ENCODE measurements at regions not wholly inside any gene's neighbourhood (a gene's known extent, or its start where the extent isn't known, plus 50 kb on each side); places are given as distances from the start of the nearest gene placed in this dataset.

DNA sequence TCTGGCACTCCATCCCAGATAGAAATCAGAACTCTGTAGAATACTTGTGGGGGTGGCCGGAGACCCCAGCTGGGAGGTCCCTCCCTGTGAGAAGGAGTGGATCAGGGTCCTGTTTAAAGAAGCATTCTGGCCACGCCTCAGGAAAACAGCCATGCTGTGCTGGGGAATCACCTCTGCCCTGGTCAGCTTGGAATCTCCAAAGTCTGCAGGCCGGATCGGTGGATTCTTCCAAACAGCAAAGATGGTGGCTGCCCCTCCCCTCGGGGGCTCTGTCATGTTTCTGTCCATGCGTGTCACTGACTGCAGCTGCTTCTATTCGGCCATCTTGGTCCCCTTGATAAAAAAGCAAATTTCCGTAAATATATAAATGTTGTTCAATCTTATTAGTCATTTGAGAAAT lies 365.9 kb downstream of the JRKL start (continued):
- TF ChIP-seq, protein P1, sequence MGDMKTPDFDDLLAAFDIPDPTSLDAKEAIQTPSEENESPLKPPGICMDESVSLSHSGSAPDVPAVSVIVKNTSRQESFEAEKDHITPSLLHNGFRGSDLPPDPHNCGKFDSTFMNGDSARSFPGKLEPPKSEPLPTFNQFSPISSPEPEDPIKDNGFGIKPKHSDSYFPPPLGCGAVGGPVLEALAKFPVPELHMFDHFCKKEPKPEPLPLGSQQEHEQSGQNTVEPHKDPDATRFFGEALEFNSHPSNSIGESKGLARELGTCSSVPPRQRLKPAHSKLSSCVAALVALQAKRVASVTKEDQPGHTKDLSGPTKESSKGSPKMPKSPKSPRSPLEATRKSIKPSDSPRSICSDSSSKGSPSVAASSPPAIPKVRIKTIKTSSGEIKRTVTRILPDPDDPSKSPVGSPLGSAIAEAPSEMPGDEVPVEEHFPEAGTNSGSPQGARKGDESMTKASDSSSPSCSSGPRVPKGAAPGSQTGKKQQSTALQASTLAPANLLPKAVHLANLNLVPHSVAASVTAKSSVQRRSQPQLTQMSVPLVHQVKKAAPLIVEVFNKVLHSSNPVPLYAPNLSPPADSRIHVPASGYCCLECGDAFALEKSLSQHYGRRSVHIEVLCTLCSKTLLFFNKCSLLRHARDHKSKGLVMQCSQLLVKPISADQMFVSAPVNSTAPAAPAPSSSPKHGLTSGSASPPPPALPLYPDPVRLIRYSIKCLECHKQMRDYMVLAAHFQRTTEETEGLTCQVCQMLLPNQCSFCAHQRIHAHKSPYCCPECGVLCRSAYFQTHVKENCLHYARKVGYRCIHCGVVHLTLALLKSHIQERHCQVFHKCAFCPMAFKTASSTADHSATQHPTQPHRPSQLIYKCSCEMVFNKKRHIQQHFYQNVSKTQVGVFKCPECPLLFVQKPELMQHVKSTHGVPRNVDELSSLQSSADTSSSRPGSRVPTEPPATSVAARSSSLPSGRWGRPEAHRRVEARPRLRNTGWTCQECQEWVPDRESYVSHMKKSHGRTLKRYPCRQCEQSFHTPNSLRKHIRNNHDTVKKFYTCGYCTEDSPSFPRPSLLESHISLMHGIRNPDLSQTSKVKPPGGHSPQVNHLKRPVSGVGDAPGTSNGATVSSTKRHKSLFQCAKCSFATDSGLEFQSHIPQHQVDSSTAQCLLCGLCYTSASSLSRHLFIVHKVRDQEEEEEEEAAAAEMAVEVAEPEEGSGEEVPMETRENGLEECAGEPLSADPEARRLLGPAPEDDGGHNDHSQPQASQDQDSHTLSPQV (IDR thresholded peaks at IDR 0.05): no peak
- no peak for TF ChIP-seq SMAD1 (IDR thresholded peaks at IDR 0.05; ENCODE audit: low read depth, partially characterized antibody)
- TF ChIP-seq, protein P2, sequence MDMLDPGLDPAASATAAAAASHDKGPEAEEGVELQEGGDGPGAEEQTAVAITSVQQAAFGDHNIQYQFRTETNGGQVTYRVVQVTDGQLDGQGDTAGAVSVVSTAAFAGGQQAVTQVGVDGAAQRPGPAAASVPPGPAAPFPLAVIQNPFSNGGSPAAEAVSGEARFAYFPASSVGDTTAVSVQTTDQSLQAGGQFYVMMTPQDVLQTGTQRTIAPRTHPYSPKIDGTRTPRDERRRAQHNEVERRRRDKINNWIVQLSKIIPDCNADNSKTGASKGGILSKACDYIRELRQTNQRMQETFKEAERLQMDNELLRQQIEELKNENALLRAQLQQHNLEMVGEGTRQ (IDR thresholded peaks at IDR 0.05; ENCODE audit: borderline replicate concordance, low read depth, low read length): no peak

DNA sequence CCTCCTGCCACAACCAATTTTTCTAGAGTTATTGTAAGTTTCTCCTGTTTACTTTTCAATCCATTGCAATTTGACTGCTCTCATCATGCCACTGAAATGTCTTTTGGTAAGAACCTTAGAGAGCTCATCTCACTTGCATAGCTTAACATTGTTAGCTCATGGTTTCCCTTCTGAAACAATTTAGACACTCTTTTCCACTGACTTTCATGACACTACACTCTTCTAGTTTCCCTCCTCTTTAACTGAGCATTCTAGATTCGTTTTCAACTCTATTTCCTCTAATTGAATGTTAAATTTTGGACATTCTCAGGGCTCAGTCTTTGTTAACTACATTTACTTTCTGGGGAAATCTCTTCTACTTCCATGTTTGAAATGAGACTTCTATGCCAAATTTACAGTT lies 369.1 kb downstream of the JRKL start:
- no peak overlapping the region for H3K27ac ChIP-seq (ENCODE audit: control insufficient read depth, insufficient read depth)
- H3K4me1 ChIP-seq (ENCODE audit: control insufficient read depth, insufficient read depth, low read length): no peaks in the 10 kb centered on the region
- H3K27me3 ChIP-seq (replicated peaks in 1 of 2; ENCODE audit: control insufficient read depth in 2 of 2, insufficient read depth in 2 of 2, low read length in 1 of 2): no peaks in the 10 kb centered on the region
- no peak for DNase-seq (ENCODE audit: low read depth, low spot score)
- FAIRE-seq: no peak
- H4K20me1 ChIP-seq (ENCODE audit: control insufficient read depth, insufficient read depth): no peaks in the 10 kb centered on the region
- intact Hi-C loops (cut with micrococcal nuclease; ENCODE audit: unreplicated experiment): no loop called here
- ChIA-PET CTCF (no interaction called here), SMC1A (ENCODE audit: uncharacterized antibody, unreplicated experiment) (no interaction called here), RAD21 (ENCODE audit: unreplicated experiment) (no interaction called here), POLR2A (no interaction called here)
- no peak overlapping the region for H3K4me2 ChIP-seq (ENCODE audit: control insufficient read depth, insufficient read depth)
- no TSS peak for BruUV-seq (replicated peaks)
- no peak for ATAC-seq
- in situ Hi-C loops (cut with MboI): no loop called here
- no peak overlapping the region for H3K9ac ChIP-seq (ENCODE audit: control insufficient read depth, insufficient read depth, low read length)
- WGBS (ENCODE audit: insufficient coverage, insufficient replicate concordance, low lambda C conversion rate, missing lambda C conversion rate): 5% methylated on average over 1 of the region's 1 CpG
- no peaks in the 10 kb centered on the region for H3K9me3 ChIP-seq (replicated peaks; ENCODE audit: control insufficient read depth, insufficient read depth, low read length)
- TF ChIP-seq, protein P3, sequence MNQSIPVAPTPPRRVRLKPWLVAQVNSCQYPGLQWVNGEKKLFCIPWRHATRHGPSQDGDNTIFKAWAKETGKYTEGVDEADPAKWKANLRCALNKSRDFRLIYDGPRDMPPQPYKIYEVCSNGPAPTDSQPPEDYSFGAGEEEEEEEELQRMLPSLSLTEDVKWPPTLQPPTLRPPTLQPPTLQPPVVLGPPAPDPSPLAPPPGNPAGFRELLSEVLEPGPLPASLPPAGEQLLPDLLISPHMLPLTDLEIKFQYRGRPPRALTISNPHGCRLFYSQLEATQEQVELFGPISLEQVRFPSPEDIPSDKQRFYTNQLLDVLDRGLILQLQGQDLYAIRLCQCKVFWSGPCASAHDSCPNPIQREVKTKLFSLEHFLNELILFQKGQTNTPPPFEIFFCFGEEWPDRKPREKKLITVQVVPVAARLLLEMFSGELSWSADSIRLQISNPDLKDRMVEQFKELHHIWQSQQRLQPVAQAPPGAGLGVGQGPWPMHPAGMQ (IDR thresholded peaks at IDR 0.05; ENCODE audit: borderline replicate concordance): no peak
- TF ChIP-seq CBX5 (IDR thresholded peaks at IDR 0.05; ENCODE audit: low read depth) (no peak), LARP7 (IDR thresholded peaks at IDR 0.05) (no peak), SMAD5 (IDR thresholded peaks at IDR 0.05; ENCODE audit: low read depth) (no peak), FOXK2 (IDR thresholded peaks at IDR 0.05) (no peak), CREB1 (IDR thresholded peaks at IDR 0.05; ENCODE audit: low read depth) (no peak), NFXL1 (IDR thresholded peaks at IDR 0.05; ENCODE audit: borderline replicate concordance) (no peak), DPF2 (IDR thresholded peaks at IDR 0.05) (no peak), KLF5 (IDR thresholded peaks at IDR 0.05; ENCODE audit: partially characterized antibody) (no peak), JUND (IDR thresholded peaks at IDR 0.05; ENCODE audit: low read depth, low read length) (no peak), PML (IDR thresholded peaks at IDR 0.05; ENCODE audit: low read length) (no peak), IRF4 (IDR thresholded peaks at IDR 0.05; ENCODE audit: low read depth, low read length) (no peak), EGR1 (IDR thresholded peaks at IDR 0.05; ENCODE audit: borderline replicate concordance in 1 of 2, low read depth in 2 of 2, low read length in 2 of 2) (no peak), NR2C1 (IDR thresholded peaks at IDR 0.05) (no peak), BMI1 (IDR thresholded peaks at IDR 0.05; ENCODE audit: borderline replicate concordance) (no peak)
- TF ChIP-seq, protein P4, sequence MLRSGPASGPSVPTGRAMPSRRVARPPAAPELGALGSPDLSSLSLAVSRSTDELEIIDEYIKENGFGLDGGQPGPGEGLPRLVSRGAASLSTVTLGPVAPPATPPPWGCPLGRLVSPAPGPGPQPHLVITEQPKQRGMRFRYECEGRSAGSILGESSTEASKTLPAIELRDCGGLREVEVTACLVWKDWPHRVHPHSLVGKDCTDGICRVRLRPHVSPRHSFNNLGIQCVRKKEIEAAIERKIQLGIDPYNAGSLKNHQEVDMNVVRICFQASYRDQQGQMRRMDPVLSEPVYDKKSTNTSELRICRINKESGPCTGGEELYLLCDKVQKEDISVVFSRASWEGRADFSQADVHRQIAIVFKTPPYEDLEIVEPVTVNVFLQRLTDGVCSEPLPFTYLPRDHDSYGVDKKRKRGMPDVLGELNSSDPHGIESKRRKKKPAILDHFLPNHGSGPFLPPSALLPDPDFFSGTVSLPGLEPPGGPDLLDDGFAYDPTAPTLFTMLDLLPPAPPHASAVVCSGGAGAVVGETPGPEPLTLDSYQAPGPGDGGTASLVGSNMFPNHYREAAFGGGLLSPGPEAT (IDR thresholded peaks at IDR 0.05; ENCODE audit: low read depth): no peak
- H3K79me2 ChIP-seq (ENCODE audit: control insufficient read depth, insufficient read depth, low read length): no peaks in the 10 kb centered on the region
- no peak overlapping the region for H3K4me3 ChIP-seq
- no peaks in the 10 kb centered on the region for H3K36me3 ChIP-seq (ENCODE audit: control insufficient read depth in 2 of 2, insufficient read depth in 2 of 2, low read length in 1 of 2)
- H2AFZ ChIP-seq (ENCODE audit: control insufficient read depth, low read depth, low read length): no peak overlapping the region

Data from GM12878 (cell line).